8988T (cell line): ENCODE measurements at regions not wholly inside any gene's neighbourhood (a gene's known extent, or its start where the extent isn't known, plus 50 kb on each side); places are given as distances from the start of the nearest gene placed in this dataset.
A peak's percentile ranks its signal among the peaks of the same experiment; 100 is the strongest.
"Not testable (repeated sequence)": the region's sequence is repeated elsewhere in the genome, so short reads cannot be mapped to it uniquely, and the experiment has no call there.

Experiments used
- DNase-seq: peaks from one replicate; pipeline ENCODE4 v3.0.0; 2011

DNA sequence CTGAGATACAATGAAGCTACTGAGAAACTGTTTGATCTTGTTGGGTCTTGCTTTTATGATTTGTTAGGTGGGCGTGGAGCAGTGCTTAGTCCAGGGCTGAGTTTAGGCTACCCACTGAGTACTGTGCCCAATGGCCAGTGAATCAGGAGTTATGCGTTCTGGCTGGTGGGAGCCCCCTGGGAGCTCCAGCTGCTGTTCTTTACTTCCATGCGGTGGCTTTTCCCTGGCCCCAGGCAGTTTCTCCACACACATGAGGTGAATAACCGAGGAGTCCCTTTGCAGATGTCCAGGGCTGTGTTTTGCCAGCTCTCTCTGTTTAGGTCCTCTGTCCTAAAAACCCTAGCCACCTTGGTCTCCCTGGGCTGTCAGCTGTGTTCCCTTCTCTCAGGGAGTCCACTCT is 106.5 kb downstream of the KLF13 start:
- no peak for DNase-seq

DNA sequence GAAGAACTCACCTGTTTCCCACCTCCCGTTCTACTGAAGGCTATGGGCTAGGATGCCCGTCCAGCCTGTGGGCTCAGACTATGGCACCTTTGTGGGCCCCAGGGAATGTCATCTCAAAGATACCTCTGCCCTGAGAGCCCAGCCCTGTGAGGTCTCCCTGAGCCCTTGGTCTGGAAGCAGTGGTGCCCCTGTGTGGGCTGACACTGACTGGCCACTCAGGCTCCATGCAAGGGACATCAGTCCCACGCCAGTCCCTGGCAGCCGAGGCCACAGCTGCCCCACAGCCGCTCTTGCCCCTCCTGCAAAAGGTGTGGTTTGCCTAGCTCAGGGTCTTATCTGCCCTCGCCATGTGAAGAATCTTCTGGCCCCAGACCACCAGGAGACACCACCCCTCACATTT is 106.9 kb downstream of the KLF13 start:
- no peak for DNase-seq

DNA sequence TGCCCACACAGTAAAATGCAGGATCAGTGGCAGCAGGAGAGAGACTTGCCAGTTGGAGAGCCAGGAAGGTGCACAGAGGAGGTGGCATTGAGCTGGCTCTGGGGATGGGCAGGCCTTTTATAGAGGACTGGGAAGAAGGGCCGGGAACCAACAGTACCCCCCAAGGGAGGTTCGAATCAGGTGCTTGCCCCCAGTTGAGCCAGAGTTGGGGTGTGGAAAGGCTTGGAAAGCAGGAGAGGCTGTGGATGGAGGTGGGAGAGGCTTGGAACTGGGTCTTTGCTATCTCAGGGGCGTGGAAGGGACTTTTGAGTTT is 107.6 kb downstream of the KLF13 start:
- DNase-seq: no peak

DNA sequence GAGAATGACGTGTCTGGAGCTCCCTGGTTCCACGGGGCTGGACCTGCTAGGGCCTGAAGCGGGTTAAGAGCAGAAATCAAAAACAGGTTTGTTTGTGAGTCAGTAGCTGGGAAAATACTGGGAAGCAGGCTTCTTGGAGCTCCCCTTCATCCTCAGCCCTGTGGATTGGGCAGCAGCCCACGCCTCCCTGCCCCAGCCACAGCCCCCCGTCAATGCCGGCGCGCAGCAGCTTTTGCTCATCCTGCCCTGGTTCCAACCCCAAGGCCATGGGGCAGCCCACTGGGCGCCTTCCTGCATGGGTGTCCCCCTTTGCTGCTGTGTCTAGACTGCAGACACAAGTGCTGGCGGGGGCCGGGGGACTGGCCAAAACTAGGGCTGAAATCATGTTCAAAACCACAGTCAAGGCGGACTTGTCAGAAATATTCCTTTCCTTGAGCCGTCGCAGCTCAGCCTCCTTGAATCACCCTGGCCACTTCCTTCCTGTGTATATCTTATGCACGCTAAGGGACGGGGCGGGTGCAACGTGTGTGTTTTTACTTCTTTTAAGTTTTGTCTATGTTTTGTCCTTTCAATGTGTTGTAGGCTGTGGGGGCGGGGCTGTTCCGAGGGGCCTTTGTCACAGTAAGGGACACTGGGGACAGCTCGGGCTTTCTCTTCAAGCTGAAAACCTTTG is 108.1 kb downstream of the KLF13 start:
- no peak for DNase-seq

DNA sequence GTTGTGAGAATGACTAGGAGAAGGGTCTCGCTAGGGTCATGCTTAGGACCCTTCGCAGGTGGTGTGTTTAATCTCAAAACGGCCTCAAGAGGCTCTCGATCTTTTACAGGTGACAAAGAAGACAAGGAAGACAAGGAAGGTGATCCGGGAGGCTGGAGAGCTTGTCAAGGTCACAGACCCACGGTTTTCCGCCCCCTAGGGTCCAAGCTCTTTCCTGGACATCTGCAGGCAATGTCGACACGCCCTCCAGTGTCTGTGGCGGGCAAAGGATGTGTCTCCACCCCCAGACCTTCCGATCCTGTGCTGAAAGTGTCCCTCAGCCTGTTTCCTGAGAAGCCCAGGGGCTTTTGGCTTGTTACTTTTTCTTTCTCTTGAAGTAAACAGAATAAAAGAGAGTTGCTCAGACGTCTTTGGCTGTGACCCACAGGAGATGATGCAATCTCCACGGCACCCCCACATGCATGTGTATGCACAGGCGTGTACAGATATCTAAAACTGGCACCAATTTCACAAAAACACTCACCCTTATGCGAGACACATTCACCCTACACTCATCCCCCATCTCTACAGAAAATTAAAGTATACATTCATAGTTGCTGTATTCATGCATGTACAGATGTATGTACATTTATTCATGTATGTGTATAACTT is 108.8 kb downstream of the KLF13 start:
- peak; percentile 69 for DNase-seq

DNA sequence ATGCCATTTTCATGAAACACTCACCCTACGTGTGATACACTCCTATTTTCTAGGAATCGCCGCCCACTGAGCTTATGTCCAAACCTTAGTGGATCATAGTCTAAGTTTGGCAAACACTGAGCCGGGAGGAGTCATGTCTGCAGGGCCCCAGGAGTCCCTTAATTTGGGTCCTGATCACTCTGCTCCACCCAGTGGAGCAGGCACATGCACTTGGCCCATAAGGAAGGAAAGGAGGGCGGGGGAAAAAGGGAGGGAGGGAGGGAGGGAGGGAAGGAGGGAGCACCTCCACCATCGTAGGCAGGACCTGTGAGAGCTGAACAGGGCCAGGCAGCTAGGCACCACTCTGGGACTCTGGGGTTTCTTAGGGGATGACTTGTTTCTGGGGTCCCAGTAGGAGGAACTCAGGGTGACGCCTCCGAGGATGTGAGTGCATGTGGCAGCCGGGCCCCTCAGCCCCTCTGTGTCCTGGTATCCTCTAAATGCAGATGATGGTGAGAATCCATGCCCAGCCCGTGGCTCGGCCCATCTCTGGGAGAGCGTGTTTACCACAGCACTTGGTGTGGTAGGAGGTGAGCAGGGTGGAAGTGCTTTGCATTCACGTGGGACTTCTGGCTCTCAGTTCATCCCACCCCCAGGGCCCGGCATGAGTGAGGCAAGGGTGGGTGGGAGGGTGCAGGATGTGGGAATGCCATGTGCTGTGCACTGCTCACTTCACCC is 109.4 kb downstream of the KLF13 start:
- no peak for DNase-seq

DNA sequence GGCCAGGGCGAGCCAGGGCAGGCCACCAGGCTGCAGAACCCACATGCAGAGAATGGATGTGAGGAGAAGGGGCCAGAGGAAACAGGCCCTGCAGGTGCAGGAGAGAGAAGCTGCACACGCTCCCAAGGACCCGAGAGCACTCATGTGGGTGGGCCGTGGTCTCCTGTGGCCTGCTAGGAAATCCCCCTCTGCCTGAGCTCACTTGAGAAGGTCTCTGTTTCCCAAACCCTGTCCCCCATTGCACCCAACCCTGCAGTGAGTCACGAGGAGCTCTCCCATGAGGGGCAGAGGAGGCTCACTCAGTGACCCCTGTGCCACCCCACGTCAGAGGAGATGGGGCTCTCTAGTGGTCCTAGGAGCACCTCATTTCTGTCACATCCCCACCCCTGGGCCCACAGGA is 111.1 kb downstream of the KLF13 start:
- DNase-seq: no peak

DNA sequence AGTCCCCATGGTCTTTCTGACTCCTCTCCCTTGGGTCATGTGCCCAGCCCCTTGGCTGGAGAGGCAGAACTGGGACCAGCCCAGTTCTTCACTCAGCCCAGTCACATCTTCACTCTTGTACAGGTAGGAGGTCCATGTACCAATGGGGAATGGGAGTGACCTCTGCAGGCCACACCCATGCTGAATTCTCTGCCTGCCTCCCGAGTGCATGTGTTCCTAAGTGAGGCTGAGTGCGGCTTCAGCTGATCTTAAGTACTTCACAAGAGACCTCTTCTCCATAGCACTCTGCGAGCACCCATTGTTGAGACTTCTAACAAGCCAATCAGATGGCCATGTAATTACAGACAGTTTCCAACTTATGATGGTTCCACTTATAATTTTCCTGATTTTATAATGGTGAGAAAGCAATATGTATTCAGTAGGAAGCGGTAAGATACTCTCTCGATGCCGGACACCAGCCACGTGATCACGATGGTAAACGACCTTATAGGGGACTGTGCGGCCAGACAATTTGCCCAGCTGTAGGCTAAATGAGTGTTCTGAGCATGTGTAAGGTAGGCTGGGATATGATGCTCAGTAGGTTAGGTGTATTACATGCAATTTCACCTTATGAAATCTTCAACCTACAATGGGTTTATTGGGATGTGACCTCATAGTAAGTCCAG is 112.1 kb downstream of the KLF13 start:
- DNase-seq: no peak

DNA sequence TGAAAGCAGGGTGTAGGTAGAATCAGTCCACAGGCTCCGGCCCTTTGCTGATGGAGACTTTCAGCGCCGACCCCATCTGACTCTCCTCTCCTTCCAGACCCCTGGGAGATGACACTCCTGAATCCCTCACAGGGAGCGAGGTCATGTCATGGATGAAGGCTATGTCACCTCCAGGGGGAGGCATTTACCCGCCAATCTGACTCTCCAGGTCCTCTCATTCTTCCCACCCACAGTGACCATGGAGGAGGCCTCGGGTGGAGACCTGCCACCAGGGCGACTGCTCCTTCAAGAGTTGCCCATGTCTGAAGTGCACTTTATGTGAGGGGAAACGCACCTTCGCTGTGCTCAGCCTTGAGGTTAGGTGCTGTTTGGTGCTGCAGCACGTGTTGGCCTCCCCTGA is 112.7 kb downstream of the KLF13 start:
- DNase-seq: peak; percentile 67

DNA sequence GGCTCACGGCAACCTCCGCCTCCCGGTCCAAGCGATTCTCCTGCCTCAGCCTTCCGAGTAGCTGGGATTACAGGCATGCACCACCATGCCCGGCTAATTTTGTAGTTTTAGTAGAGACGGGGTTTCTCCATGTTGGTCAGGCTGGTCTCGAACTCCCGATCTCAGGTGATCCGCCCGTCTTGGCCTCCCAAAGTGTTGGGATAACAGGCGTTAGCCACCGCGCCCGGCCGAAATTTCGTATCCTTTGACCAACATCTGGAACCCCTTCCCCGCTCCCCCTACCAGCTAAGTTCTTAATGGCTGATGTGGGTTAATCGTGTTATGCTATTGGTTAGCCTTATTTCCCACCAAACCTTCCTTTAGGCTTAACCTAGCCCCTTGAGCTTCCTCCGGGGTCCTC is 113.6 kb downstream of the KLF13 start:
- DNase-seq: not testable (repeated sequence)

DNA sequence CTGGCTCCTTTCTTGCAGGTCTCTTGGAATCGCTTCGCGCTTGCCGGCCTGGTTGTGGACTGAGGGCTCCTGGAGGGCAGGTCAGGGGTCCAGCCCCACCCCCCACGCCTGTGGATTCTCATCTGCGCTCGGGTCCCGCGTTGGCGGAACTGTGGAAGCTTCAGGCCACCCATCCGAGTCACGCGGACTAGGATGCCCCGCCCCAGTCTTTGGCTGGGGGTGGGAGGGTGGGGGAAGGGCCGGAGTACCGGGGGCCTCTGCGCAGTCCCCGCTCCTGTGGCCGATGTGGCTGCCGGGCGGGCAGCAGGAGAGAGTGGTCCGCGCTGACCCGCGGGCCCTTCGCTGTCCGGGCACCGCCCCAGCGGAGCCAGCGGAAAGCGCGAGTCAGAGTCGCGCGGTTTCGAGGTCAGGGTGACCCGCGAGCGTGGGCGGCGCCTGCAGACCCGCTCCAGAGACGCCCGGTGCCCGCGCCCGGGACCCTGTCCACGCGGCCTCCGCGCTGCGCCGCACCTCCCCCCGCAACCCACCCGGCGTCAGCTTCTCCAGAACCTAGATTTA is 114.2 kb downstream of the KLF13 start:
- peak; percentile 35 for DNase-seq

DNA sequence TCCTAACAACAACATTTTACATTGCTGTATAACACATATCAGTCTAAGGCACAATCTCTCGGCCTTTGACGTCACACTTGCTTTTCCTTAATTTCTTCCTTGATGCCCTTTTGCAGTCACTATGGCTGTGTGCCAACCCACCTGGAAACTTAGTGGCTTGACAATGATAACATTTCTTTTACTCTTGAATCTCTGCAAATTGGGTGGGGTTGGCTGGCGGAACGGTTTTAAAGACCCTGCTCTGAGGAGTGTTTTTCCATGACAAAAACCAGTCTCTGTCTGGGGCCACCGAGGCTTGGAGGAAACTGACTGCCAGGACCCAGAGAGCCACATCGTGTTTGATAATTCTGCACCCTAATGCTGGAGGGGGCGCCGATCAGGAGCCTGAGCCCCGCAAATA is 115.6 kb downstream of the KLF13 start:
- DNase-seq: no peak

DNA sequence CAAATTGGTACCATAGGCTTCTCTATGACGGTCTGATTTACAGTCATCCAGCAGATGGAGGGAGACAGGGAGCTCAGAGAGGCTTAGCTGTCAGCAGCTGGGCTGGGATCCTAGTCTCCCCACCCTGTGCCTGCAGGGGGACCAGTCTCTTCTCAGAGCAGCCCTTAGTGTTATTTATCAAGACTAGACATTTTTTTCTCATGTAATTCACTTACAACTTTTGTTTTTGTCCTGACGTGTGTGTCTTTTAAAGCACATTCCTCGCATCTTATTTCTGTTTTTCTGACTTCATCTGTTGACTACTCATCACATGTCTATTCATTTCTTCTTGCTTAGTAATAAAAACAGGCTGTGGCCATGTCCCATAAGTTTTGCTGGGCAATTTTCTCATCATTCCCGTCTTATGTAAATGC is 116.1 kb downstream of the KLF13 start:
- peak; percentile 47 for DNase-seq

DNA sequence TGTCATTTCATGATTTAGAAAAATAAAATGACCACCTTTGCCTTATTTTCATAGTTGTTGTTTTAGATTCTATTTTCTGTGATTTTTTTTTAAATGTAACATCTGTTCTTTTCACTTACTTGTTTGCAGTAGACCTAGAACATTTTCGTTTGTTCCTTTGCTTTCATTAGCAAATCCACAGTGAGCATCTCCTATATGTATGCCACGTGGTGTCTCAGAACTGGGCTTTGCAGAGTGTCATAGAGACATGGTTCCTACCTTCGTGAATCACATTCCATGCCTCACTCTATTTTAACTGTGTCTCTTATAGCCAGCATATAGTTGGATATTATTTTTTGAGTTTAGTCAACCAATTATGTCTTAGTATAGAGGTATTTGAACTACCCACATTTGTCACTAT is 118.2 kb downstream of the KLF13 start:
- no peak for DNase-seq

DNA sequence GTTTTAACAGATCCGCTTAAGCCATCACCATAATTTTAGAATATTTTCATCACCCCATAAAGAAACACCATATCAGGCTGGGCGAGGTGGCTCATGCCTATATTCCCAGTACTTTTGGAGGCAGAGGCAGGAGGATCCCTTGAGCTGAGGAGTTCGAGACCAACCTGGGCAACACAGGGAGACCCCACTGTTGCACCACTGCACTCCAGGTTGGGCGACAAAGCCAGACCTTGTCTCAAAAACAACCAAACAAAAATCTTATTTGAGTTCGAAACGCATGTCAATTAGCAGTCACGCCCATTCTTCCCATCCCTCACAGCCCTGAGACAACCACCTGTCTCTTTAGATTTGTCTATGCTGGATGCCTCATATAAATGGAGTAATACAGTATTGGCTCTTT is 119.9 kb downstream of the KLF13 start:
- no peak for DNase-seq

DNA sequence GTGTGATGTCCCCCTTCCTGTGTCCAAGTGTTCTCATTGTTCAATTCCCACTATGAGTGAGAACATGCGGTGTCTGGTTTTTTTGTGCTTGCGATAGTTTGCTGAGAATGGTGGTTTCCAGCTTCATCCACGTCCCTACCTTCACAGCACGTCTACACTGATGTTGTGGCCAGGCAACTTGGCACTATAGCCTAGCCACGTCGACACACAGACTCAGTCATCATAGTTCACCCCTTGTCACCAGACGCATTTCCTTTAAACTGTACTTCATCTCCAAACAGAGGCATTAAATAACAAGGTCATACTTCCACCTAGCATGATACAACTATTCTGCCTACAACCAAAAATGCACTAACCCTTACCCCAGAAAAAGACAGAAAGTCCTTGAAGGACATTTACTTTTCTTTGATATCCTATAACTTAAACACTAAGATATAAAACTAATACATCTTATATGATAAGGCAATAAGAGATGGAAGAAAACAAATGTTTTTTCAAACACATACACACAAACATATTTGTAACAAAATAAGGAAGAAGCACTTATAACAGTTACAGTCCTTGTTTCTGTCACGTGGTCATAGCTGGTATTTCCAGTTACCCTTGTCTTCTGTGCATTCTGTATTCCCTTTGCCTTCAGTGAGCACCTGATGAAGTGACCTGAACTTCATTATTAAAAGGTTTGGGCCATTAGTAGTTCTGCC is 121.4 kb downstream of the KLF13 start:
- DNase-seq: no peak

DNA sequence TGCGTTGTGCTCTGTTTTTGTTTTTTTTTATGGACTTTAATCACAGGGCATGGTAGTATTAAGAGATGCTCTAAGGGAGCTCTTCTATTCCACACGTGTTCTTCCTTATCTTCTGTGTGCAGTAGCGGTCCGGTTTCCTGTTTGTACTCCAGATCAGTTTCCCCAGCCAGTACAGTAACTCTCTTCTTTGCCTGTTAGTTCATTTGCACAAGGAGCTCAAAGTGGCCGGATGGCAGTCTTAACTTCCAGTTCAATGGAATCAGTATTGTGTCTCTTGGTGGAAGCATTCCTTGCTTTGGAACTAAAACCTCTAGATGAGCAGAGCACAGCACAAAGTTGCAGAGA is 122.0 kb downstream of the KLF13 start:
- DNase-seq: no peak

DNA sequence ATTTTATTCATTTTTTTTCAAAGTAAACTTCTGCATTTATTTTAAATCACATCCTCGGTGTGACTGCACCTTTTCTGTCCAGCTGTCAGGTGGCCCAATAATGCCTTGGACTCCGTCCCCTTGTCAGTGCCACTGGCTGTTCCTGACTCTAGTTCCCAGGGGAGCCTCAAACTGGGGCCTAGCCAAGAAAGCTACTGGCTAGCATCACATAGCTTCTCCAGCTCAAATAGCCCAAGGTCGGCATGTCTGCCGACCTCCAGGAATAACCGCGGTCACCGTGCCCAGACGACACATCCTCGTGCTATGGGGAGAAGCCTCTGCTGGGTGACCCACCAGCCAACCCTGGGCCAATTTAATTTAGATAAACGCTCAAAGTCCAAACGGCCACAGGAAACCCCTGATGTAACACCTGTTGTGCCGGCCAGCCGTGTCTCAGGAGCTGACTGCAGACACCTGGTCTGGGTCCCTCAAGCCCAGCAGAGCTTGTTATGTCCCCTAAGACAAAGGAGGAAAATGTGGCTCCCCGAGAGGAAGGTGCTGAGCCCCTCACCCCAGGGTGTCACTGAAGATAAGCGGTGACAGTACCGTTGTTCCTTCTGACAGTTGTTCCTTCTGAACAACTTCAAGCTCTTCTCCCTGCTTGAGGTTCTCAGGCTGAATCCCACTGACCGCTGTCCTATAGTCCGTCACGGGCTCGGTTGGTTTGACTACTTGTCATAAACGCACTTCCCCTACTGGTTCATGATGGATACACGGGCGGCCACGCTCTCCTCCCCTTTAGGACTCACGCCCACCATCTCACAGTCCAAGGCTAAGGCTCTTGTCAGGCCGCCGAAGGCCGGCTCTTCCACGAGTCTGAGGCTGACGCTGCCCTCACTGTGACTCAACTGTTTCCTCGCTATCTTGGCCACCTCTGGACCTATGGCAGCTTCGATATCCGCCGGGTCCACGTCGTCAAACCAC is 126.2 kb downstream of the KLF13 start:
- DNase-seq: no peak

DNA sequence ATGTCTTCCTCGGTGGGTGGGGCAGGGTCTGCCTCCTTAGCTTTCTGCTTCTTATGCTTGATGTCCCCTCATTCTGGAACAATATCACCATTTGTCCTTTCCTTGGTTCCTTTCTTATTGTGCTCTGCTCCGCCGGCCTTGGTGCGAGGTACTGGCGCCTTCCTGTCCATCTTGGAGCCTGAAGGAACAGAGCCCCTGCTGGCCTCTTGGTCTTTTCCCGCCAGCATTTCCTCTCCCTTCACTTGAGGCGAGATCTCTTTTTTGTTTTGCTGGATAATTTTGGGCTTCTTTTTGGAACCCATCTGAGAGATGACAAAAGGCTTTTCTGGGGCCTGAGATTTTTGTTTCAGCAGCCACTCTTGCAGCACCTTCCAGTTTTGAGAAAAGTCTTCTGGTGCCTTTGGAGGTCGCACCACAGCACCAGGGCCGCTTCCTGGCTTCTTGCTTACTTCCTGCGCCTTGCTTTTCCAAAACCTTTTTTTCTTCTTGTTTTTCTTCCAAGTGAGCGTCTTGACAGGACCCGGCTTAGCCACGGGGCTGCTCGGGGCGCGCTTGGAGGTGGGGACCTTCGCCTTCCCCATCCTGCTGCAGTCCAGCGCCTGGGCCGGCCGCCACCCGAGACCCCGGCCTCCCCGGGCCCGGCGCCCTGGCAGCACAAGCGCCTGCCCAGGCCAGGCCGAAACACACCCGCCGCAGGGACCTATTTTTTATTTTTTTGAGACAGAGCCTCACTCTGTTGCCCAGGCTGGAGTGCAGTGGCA is 127.1 kb downstream of the KLF13 start:
- DNase-seq: no peak

DNA sequence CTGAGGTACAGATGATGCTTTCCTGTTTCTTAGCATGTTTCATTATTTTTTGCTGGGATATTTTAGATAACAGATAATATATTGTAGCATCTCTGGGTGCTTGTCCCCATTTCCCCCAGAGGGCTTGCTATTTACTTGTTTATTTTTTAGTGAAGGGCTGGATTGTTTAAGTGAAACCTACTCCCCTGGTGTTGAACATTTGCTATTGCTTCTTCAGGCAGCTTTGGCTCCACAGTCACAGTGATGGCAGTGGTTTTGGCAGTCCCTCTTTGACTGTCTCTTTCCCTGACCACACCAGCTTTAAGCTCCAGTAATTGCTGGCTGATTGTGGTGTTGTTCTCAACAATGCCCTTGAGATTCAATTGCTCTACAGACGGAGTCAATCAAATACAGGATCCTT is 128.9 kb downstream of the KLF13 start:
- no peak for DNase-seq
